HFFc6 (cell line): ENCODE measurements at regions not wholly inside any gene's neighbourhood (a gene's known extent, or its start where the extent isn't known, plus 50 kb on each side); places are given as distances from the start of the nearest gene placed in this dataset.

Experiments
- DNase-seq: peaks from one replicate; pipeline ENCODE4 v3.0.0-alpha.2; 2018
- H3K27ac Mint-ChIP-seq: 2 replicates; pipeline ENCODE4 v1.8.0; 2020; ENCODE audit warnings: mild to moderate bottlenecking, mixed read lengths
- H3K27me3 Mint-ChIP-seq: 2 replicates; pipeline ENCODE4 v1.8.0; 2021; ENCODE audit warnings: mild to moderate bottlenecking, moderate library complexity, mixed read lengths; ENCODE audit not compliant: insufficient read depth
- H3K36me3 Mint-ChIP-seq: 2 replicates; pipeline ENCODE4 v1.8.0; 2021; ENCODE audit warnings: low read depth, mixed read lengths
- H3K4me1 Mint-ChIP-seq: 2 replicates; pipeline ENCODE4 v1.8.0; 2020; ENCODE audit warnings: low read depth, mixed read lengths
- H3K4me3 Mint-ChIP-seq: 2 replicates; pipeline ENCODE4 v1.8.0; 2020; ENCODE audit warnings: mild to moderate bottlenecking, moderate library complexity, mixed read lengths
- H3K9me3 Mint-ChIP-seq: 2 replicates; pipeline ENCODE4 v1.8.0; 2020; ENCODE audit warnings: mild to moderate bottlenecking, mixed read lengths
- CTCF ChIP-seq: fragments of 200-600 bp; sonication (generic); IDR thresholded peaks from 2 replicates; pipeline ENCODE4 v1.5.0; 2021; ENCODE audit warnings: antibody characterized with exemption, mild to moderate bottlenecking

- TF ChIP-seq CTCF: no peak
- Mint-ChIP-seq H3K4me1 (peaks cover 5% of the 10 kb centered on the region; the same call in 1 of the 2 replicates), H3K4me3 (no peak overlapping the region), H3K27ac (no peak overlapping the region), H3K9me3 (no peaks in the 10 kb centered on the region), H3K27me3 (peaks cover under 1% of the 10 kb centered on the region), H3K36me3 (no peaks in the 10 kb centered on the region)
- no peak for DNase-seq
These were observed 138.9 kb upstream of the IGFBP7 start for GRCh38 chr4:57249083-57249482.

GRCh38 chr4:57243076-57243475 is 132.9 kb upstream of the IGFBP7 start:
- no peak for TF ChIP-seq CTCF
- no peak for DNase-seq
- Mint-ChIP-seq H3K27me3 (peaks cover 17% of the 10 kb centered on the region), H3K9me3 (no peaks in the 10 kb centered on the region), H3K27ac (no peak overlapping the region), H3K36me3 (no peaks in the 10 kb centered on the region), H3K4me3 (no peak overlapping the region), H3K4me1 (no peaks in the 10 kb centered on the region)

- Mint-ChIP-seq H3K4me3 (no peak overlapping the region), H3K9me3 (no peaks in the 10 kb centered on the region), H3K36me3 (no peaks in the 10 kb centered on the region), H3K27me3 (peaks cover 10% of the 10 kb centered on the region), H3K4me1 (peaks cover 21% of the 10 kb centered on the region), H3K27ac (no peak overlapping the region)
- TF ChIP-seq CTCF: no peak
- no peak for DNase-seq
These were observed 124.1 kb upstream of the IGFBP7 start for GRCh38 chr4:57234252-57234775.

GRCh38 chr4:57233386-57233785 is 123.2 kb upstream of the IGFBP7 start:
- Mint-ChIP-seq H3K4me1 (peaks cover 21% of the 10 kb centered on the region), H3K36me3 (no peaks in the 10 kb centered on the region), H3K4me3 (peak overlapping the region; percentile 45), H3K9me3 (no peaks in the 10 kb centered on the region), H3K27ac (no peak overlapping the region), H3K27me3 (peaks cover 7% of the 10 kb centered on the region)
- DNase-seq: peak; percentile 8
- no peak for TF ChIP-seq CTCF

DNA sequence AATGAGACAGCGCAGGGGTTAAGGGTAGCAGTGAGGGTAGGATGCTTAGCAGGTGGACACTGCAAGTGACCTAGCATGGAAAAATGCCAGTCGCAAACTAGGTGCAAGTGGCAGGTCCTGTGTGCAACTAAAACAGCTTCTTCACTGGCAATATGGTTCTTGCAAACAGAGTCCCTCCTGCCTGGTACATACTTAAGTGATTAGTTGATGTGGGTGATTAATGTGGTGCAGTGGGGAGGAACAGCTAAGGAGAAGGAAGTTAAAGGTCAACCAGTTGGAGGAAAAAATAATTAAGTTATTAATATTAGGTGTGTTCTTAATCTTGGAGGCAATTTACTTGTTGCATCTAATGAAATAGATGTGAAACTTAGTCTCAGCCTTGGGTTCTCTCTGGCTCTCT is 121.6 kb upstream of the IGFBP7 start:
- H3K9me3 Mint-ChIP-seq: no peaks in the 10 kb centered on the region
- H3K4me3 Mint-ChIP-seq: no peak overlapping the region
- peaks cover 21% of the 10 kb centered on the region for H3K4me1 Mint-ChIP-seq
- no peaks in the 10 kb centered on the region for H3K36me3 Mint-ChIP-seq
- 0 out of 2 replicates have a peak, but pooled peaks cover 2% of the 10 kb centered on the region for H3K27me3 Mint-ChIP-seq
- H3K27ac Mint-ChIP-seq: no peak overlapping the region
- DNase-seq: no peak
- no peak for TF ChIP-seq CTCF

DNA sequence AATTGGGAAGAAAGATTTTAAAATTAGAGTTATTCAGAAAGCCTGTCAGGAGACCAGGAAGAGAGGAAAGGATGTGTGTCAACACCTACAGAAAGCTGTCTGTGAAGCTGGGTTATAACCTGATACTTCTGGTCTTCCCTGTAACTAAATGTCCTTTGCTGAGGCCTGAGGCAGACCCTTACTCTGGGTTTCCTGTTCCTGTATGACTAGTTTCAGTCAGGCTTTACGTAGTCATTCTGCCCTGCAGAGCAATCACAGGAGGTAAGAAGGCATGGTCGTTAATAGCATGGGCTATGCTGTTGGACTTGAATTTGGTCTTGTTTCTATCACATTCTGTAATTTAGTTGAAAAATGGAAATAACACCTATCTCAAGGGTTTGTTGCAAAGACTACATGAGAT is 110.5 kb upstream of the IGFBP7 start:
- Mint-ChIP-seq H3K4me1 (no peaks in the 10 kb centered on the region), H3K27me3 (peaks cover 7% of the 10 kb centered on the region), H3K9me3 (no peaks in the 10 kb centered on the region), H3K4me3 (no peak overlapping the region), H3K36me3 (no peaks in the 10 kb centered on the region), H3K27ac (no peak overlapping the region)
- DNase-seq: no peak
- no peak for TF ChIP-seq CTCF
